SK-N-MC (cell line): ENCODE measurements at regions not wholly inside any gene's neighbourhood (a gene's known extent, or its start where the extent isn't known, plus 50 kb on each side); places are given as distances from the start of the nearest gene placed in this dataset.
"Not testable (repeated sequence)": the region's sequence is repeated elsewhere in the genome, so short reads cannot be mapped to it uniquely, and the experiment has no call there.

Experiments used
- DNase-seq: peaks from one replicate; pipeline ENCODE4 v3.0.0-alpha.2; 2011; ENCODE audit warnings: low read depth, low spot score
- H3K27ac ChIP-seq: fragments of 200-600 bp; sonication (generic); 2 replicates; pipeline ENCODE4 v1.5.1; 2016; ENCODE audit warnings: mixed run types
- H3K36me3 ChIP-seq: fragments of 200-600 bp; sonication (generic); 2 replicates; pipeline ENCODE4 v1.6.1; 2017; ENCODE audit warnings: antibody characterized with exemption, low read length, mixed read lengths; ENCODE audit not compliant: insufficient read depth
- H3K4me3 ChIP-seq: fragments of 200-600 bp; sonication (generic); 2 replicates; pipeline ENCODE4 v1.5.1; 2016
- H3K9ac ChIP-seq: fragments of 200-600 bp; sonication (generic); 2 replicates; pipeline ENCODE4 v1.8.0; 2017; ENCODE audit warnings: mixed run types, mixed read lengths; ENCODE audit not compliant: insufficient read length
- H3K9me3 ChIP-seq: fragments of 200-600 bp; sonication (generic); 2 replicates; pipeline ENCODE4 v1.6.1; 2017; ENCODE audit warnings: low read depth, mild to moderate bottlenecking, antibody characterized with exemption, low read length, moderate library complexity, mixed read lengths
- EZH2 ChIP-seq: fragments of 200-600 bp; sonication (generic); IDR thresholded peaks from one replicate; pipeline ENCODE4 v1.6.1; 2017; ENCODE audit warnings: antibody characterized with exemption
- FOXP2 ChIP-seq: optimal IDR thresholded peaks from 2 replicates; pipeline ENCODE3; 2011; ENCODE audit warnings: mild to moderate bottlenecking, moderate library complexity; ENCODE audit not compliant: insufficient read depth; ENCODE audit errors: extremely low read length, control extremely low read depth
- POLR2AphosphoS5 ChIP-seq: IDR thresholded peaks from 2 replicates; pipeline ENCODE4 v1.6.1; 2012; ENCODE audit warnings: mild to moderate bottlenecking, low read depth, low read length, borderline replicate concordance

DNA sequence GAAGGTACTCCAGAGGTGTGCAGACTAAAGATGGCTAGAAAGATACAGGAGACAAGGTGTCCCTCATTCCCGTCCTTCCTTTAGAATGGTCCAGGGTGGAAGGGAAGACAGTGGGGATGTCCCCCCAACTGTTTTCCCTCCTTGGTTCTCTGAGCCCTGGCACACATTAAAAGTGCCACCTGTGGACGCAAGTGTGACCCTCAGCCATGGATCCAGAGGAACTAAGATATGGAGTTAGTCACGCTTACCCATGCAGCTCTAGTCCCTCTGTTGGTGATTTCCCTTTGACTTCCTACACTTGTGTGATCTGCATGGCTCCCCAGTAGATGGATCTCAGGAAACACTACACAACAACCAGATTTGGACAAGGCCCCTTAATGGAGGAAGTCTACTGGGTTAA is 113.1 kb upstream of the SRD5A2 start:
- TF ChIP-seq FOXP2 (no peak), POLR2AphosphoS5 (no peak), EZH2 (no peak)
- no peak overlapping the region for H3K4me3 ChIP-seq
- no peak overlapping the region for H3K9ac ChIP-seq
- peaks cover 10% of the 10 kb centered on the region; the same call in 1 of the 2 replicates for H3K9me3 ChIP-seq
- no peak overlapping the region for H3K27ac ChIP-seq
- no peaks in the 10 kb centered on the region for H3K36me3 ChIP-seq
- no peak for DNase-seq

DNA sequence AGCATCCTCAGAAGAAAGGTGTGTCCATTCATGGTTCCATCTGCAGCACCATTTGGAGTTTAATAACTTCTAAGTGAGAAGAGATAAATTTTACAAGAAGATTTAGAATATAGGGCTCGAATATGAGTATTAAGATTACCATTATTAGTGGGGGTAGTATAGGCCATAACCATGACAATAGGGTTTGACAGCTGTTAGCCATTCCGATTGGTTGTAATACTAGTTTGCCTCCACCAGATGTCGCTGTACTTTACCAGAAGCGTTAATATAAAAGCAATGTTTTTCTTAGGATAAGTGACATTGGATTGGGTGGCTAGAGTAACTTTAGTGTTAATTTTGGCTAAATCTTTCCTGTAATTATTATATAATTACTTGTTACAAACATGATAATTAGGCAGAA is 107.5 kb upstream of the SRD5A2 start:
- Histone ChIP-seq H3K27ac (no peak overlapping the region), H3K36me3 (no peaks in the 10 kb centered on the region), H3K9me3 (peaks cover 2% of the 10 kb centered on the region; the same call in 1 of the 2 replicates), H3K4me3 (no peak overlapping the region), H3K9ac (no peak overlapping the region)
- TF ChIP-seq POLR2AphosphoS5: no peak
- no peak for DNase-seq

DNA sequence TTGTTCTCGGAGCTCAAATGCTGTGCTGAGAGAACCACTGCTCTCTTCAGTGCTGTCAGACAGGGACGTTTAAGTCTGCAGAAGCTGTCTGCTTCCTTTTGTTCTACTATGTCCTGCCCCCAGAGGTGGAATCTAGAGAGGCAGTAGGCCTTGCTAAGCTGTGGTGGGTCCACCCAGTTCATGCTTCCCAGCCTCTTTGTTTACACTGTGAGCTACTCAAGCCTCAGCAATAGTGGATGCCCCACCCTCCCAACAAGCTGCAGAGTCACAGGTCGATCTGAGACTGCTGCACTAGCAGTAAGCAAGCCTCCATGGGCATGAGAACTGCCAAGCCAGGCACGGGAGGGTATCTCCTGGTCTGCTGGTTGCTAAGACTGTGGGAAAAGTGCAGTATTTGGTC is 102.8 kb upstream of the SRD5A2 start:
- H3K27ac ChIP-seq, H3K36me3 ChIP-seq, H3K9ac ChIP-seq, H3K4me3 ChIP-seq, DNase-seq, H3K9me3 ChIP-seq: not testable (repeated sequence)

DNA sequence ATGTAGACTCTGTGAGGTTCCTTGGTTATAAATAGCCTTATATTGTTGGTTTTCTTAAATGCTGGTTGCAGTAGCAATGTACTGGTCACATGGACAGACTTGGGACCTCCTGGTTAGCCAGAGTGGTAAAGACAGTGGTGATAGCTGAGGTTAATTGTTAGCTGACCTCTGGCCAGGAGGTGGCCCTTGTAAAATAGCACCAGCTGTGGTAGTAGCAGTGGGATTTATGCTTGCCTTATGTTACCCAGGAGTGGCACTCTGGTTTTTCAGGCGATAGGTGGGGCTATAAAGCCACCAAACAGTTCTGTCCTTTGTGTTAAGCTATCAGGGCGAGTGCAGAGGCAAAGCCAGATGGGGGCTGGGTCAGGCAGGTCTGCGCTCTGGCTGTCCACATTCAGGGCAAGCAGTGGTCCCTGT is 94.8 kb upstream of the SRD5A2 start:
- DNase-seq: no peak

DNA sequence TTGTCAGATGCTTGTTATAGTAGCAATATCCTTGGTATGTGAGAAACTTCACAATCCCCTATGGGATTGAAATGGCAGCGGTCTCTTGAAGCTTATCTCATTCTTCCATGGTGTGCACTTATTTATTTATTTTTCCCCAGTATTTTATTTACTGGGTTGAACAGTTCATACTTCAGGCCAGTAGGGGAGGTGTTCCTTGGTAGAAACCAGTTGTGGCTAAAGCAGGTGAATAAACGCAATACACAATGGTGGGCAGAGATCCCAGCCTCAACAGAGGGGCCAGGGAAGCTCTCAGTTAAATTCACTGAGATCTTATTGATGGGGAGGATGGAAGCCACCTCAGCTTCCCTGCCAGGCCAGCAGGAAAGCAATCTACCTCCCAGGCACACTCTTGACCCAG is 93.7 kb upstream of the SRD5A2 start:
- no peak for DNase-seq

More for the DNA sequence above, 94.8 kb upstream of the SRD5A2 start:
- Histone ChIP-seq H3K9ac (no peak overlapping the region), H3K27ac (no peak overlapping the region), H3K9me3 (no peaks in the 10 kb centered on the region), H3K4me3 (no peak overlapping the region), H3K36me3 (no peaks in the 10 kb centered on the region)
- TF ChIP-seq EZH2 (no peak), FOXP2 (no peak), POLR2AphosphoS5 (no peak)

DNA sequence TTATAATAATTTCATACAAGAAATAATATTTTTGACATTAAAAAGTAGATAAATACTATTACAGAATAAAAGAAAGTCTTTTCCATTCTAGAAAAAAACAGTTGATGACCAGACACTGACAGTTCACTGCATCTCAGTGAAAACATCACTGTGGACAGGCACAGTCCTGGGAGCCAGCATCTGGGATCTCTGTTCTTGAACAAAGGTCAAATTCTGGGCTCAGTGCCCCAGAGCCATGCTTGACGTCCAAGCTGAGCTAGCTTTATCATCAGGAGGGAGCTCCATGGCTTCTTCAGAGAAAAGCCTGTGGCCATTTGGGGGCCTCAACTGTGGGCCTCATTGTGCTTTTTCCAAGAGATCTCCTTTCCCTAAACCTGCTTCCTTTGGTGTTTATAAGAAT is 86.1 kb upstream of the SRD5A2 start:
- Histone ChIP-seq H3K9me3 (no peaks in the 10 kb centered on the region; the same call in 1 of the 2 replicates), H3K4me3 (no peak overlapping the region), H3K9ac (no peak overlapping the region), H3K36me3 (no peaks in the 10 kb centered on the region), H3K27ac (no peak overlapping the region)
- TF ChIP-seq POLR2AphosphoS5 (no peak), EZH2 (no peak), FOXP2 (no peak)
- no peak for DNase-seq

More for the DNA sequence above, 93.7 kb upstream of the SRD5A2 start:
- Histone ChIP-seq H3K4me3 (no peak overlapping the region), H3K9ac (no peak overlapping the region), H3K36me3 (no peaks in the 10 kb centered on the region), H3K27ac (no peak overlapping the region), H3K9me3 (no peaks in the 10 kb centered on the region)
- TF ChIP-seq FOXP2 (no peak), POLR2AphosphoS5 (no peak), EZH2 (no peak)

DNA sequence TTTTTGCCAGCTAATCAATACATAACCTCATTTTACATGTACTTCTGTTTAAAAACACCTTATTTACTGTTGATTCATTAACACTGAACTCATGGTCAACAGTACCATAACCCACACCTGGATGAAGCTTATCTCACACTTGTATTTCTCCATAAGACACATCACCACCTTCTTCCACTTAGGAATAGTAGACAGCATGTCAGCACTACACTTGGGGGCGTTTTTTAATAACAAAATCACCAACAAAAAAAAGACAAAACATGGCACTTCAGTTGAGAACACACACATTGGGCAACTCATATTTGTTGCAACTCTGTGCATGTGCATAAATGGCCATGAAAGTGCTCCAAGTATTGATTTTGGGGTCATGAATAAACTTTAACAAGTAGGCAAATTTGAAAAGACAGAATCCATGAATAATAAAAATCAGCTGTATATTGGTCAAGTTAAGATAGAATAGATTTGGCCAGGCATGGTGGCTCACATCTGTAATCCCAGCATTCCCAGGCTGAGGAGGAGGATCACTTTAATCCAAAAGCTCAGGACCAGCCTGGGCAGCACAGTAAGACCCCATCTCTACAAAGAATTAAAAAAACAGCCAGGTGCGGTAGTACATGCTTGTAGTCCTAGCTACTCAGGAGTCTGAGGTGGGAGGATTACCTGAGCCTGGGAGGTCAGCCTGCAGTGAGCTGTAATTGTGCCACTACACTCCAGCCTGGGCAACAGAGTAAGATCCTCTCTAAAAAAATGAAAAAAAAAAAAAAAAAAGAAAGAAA is 84.4 kb upstream of the SRD5A2 start:
- no peak overlapping the region for H3K4me3 ChIP-seq
- no peak for TF ChIP-seq FOXP2
- no peak for TF ChIP-seq POLR2AphosphoS5
- TF ChIP-seq EZH2: no peak

DNA sequence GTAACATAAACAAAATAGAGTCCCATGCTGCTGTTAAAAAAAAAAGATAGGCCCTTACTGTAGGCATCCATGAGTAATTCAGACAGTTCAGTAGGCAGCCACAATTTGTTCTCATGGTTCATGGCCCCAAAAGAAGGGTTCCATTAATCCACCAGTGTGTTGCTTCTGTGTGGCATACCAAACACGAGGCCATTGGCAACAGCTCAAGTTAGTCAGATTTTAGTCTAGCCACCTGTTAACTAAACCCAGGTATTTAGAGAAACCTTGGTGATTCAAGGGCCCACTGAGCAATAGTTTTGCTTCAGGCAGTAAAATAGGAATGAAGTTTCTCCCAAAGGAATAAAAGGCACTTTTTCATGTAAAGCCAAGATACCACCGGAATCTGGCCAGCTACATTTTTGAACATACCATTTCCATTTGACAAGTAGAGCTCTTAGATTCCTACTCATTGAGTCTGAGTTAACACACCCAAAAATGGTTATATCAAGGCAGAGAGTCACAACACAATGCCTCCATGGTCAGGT is 80.1 kb upstream of the SRD5A2 start:
- Histone ChIP-seq H3K9me3 (no peaks in the 10 kb centered on the region; the same call in 1 of the 2 replicates), H3K27ac (no peak overlapping the region), H3K9ac (no peak overlapping the region), H3K4me3 (no peak overlapping the region), H3K36me3 (no peaks in the 10 kb centered on the region)
- TF ChIP-seq EZH2 (no peak), FOXP2 (no peak), POLR2AphosphoS5 (no peak)
- no peak for DNase-seq

More for the DNA sequence above, 84.4 kb upstream of the SRD5A2 start:
- no peaks in the 10 kb centered on the region for H3K36me3 ChIP-seq
- H3K9ac ChIP-seq: no peak overlapping the region
- H3K27ac ChIP-seq: no peak overlapping the region
- H3K9me3 ChIP-seq: no peaks in the 10 kb centered on the region; the same call in 1 of the 2 replicates
- DNase-seq: no peak

DNA sequence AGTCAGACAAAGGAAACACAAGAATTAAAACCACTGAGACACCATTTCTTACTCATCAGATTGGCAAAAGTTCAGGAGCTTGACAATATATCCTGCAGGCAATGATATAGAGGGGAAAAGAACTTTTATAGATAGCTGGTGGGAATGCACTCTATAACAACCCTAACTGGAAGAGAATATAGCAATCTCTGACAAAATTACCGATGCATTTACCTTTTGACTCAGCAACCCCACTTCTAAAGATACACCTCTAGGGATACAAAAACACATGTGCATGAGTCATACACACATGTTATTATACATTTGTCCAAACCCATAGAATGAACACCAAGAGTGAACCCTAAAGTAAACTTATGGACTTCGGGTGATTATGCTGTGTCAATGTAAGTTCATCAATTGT is 79.4 kb upstream of the SRD5A2 start:
- Histone ChIP-seq H3K36me3 (no peaks in the 10 kb centered on the region), H3K9ac (no peak overlapping the region), H3K9me3 (no peaks in the 10 kb centered on the region; the same call in 1 of the 2 replicates), H3K27ac (no peak overlapping the region), H3K4me3 (no peak overlapping the region)
- no peak for DNase-seq
- TF ChIP-seq FOXP2 (no peak), EZH2 (no peak), POLR2AphosphoS5 (no peak)
